OCI-LY3 (cell line): ENCODE measurements at regions not wholly inside any gene's neighbourhood (a gene's known extent, or its start where the extent isn't known, plus 50 kb on each side); places are given as distances from the start of the nearest gene placed in this dataset.

ENCODE experiments used
- CTCF ChIP-seq: fragments of 200-600, 300-600 bp; sonication (generic); IDR thresholded peaks from 2 replicates; pipeline ENCODE4 v1.5.1; 2014; ENCODE audit warnings: antibody characterized with exemption, low read length, low read depth
- EZH2phosphoT487 ChIP-seq: fragments of 200-600 bp; shearing (Covaris generic); IDR thresholded peaks from 2 replicates; pipeline ENCODE4 v1.6.1; 2018; ENCODE audit warnings: antibody characterized with exemption, mixed run types, low read depth

- TF ChIP-seq CTCF (no peak), EZH2phosphoT487 (no peak)
Measured at GRCh38 chr2:37864217-37864616, 60.9 kb upstream of the RMDN2 start.
